Neural progenitor cell (in vitro differentiated cells): ENCODE measurements at regions not wholly inside any gene's neighbourhood (a gene's known extent, or its start where the extent isn't known, plus 50 kb on each side); places are given as distances from the start of the nearest gene placed in this dataset.

Experiments used
- EZH2 ChIP-seq: fragments of 200-600 bp; sonication (generic); IDR thresholded peaks from 2 replicates; pipeline ENCODE4 v1.6.1; 2017; ENCODE audit warnings: antibody characterized with exemption, mild to moderate bottlenecking, moderate library complexity
- TF ChIP-seq, protein P1 (sequence below): fragments of 200-600 bp; sonication (generic); IDR thresholded peaks from 2 replicates; pipeline ENCODE4 v1.5.1; 2017; ENCODE audit warnings: antibody characterized with exemption, mild to moderate bottlenecking

DNA sequence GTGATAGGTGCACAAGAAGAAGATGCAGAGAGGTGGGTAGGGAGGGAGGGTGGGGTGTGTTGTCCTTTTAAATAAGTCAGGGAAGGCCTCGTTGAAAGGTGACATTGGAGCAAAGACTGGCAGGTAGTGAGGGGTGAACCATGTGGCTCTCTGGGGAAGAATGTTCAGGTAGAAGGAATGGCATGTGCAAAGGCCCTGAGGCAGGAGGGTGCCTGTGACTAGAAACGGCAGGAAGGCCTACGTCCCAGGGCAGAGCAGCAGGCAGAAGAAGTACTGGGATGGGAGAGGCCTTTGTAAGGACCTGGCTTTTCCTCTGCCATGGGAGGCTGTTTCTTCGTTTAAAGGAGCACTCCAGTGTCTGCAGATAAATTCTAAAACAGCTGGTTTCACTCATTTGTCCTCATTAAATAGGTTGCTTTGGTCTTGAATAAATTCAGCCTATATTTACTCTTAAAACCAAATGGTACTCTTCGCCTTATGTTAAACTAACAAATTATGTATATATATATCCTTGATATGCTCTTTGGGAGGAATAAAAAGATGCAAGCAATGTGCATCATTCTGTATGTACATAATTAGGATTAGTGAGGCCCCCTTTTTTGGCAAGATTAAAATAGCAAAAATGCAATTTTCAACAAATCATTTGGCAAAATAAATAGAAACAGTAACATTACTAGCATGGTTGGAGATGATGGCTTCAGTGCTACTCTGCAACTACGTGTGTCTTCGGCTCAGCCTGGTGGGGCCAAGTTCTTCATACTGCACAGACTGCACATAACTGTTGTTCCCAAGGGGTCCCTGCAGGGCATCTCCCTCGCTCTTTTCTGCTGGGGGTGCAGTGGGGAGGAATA is 151.4 kb downstream of the KLF13 start:
- TF ChIP-seq, protein P1, sequence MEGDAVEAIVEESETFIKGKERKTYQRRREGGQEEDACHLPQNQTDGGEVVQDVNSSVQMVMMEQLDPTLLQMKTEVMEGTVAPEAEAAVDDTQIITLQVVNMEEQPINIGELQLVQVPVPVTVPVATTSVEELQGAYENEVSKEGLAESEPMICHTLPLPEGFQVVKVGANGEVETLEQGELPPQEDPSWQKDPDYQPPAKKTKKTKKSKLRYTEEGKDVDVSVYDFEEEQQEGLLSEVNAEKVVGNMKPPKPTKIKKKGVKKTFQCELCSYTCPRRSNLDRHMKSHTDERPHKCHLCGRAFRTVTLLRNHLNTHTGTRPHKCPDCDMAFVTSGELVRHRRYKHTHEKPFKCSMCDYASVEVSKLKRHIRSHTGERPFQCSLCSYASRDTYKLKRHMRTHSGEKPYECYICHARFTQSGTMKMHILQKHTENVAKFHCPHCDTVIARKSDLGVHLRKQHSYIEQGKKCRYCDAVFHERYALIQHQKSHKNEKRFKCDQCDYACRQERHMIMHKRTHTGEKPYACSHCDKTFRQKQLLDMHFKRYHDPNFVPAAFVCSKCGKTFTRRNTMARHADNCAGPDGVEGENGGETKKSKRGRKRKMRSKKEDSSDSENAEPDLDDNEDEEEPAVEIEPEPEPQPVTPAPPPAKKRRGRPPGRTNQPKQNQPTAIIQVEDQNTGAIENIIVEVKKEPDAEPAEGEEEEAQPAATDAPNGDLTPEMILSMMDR, result no peak
- no peak for TF ChIP-seq EZH2
